ENCODE measurements at regions not wholly inside any gene's neighbourhood (a gene's known extent, or its start where the extent isn't known, plus 50 kb on each side); places are given as distances from the start of the nearest gene placed in this dataset.
"Not testable (repeated sequence)": the region's sequence is repeated elsewhere in the genome, so short reads cannot be mapped to it uniquely, and the experiment has no call there.

DNA sequence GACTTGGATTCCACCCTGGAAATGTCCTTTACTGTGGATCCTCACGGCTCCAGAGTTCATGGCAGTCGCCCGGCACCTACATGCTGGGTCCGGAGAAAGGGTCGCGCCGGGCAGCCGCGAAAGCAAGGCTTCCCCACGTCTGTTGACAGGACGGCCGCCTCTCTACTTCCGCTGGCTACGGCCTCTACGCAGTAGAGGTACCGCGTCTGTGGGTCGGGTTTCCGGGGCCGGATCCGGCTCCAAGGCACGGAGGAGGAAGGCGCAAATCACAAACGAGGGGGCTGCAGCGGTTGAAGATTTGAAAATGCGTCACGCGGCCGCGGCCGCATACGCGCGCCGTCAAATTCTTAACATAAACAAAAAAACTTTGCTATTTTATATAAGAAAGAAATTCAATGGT is 649.6 kb downstream of the REEP3 start:
- no peak for ATAC-seq
- no peaks in the 10 kb centered on the region for H3K36me3 Mint-ChIP-seq
- peaks cover 5 to 10% of the 10 kb centered on the region in 2 donors for H3K9me3 Mint-ChIP-seq

DNA sequence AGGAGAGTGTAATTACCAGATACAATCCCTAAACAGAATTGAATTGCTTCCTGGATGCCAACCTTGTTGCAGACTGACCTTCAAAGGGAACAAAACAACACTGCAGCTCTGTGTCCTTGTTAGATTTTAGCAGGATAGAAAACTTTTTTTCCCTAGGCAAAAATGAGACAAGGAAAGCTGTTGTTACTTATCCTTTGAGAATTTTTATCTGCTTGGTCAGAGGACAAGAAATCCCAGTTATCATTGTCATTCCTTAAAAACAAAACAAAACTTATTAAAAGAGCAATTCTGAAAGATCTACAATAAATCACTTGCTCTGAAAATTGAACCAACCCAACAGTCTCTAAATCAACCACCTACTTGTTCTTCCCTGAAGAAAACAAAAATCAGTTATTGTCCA is 652.6 kb downstream of the REEP3 start:
- H3K36me3 Mint-ChIP-seq, result no peaks in the 10 kb centered on the region
- DNase-seq (ENCODE audit: low spot score in 2 of 2) (no peak), ATAC-seq (no peak)
- H3K9me3 Mint-ChIP-seq, result no peaks in the 10 kb centered on the region
- no peak overlapping the region for H3K27ac Mint-ChIP-seq

More for the DNA sequence above, 649.6 kb downstream of the REEP3 start:
- DNase-seq (ENCODE audit: low spot score in 2 of 2), result no peak
- no peak overlapping the region for H3K27ac Mint-ChIP-seq

DNA sequence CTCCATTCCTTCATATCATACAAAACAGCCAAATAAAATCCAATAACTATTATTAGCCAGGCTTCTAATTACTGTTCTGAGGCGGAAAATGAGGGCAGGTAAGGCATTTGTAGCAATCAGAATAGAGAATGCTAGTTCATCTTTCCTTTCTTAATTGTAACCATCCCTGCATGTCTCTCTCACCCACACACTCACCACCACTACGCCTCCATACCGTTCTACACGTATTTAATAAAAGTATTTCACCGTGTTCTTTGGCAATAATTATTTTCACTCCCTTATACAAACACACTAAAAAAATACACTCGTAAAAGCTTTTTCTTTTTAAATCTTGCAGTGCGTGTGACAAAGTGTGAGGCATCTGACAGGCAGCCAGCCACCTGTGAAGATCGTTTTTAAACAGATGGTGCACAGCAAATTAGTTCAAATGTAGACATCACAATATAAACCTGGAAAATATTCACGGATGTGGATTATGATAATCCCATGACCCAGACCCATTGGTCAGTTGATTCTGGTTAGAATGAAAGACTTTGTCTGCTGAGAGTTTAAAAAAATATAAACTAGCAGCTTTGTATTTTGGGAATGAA is 653.6 kb downstream of the REEP3 start:
- Mint-ChIP-seq H3K9me3 (no peaks in the 10 kb centered on the region), H3K27ac (no peak overlapping the region), H3K36me3 (no peaks in the 10 kb centered on the region)
- no peak for DNase-seq (ENCODE audit: low spot score in 2 of 2)
- no peak for ATAC-seq

DNA sequence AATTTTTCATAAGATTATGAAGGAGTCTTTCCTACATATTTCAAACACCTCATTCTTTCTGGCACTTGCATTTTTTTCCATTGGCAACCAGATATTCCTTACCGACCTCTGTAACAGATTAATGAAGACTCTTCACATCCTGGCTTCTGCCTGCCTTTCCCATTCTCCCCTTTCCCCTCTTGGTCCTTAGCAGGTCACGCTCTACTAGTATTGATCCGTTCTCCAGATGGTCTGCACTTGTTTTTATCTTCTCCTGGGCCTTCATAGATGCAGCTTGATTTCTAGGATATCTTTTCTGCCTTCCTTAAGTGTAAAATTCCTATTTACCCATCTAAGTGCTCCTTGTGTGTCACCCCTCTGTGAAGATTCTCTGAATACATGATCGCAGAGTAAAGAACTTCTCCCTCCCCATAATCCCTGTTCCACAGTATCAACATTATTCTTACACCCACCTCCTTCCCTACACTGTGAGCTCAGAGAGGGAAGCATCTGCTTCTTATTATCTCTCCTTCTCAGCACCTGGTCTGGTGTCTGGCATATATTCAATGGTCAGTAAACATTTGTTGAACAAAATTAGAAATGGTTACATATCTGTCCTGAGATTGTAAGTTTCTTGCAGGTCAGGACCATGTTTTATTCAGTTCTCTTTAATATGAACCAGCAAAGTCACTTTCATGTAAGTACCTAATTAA is 654.2 kb downstream of the REEP3 start:
- H3K27ac Mint-ChIP-seq, result no peak overlapping the region
- ATAC-seq (no peak), DNase-seq (ENCODE audit: low spot score in 2 of 2) (no peak)
- no peaks in the 10 kb centered on the region for H3K36me3 Mint-ChIP-seq
- H3K9me3 Mint-ChIP-seq, result no peaks in the 10 kb centered on the region

DNA sequence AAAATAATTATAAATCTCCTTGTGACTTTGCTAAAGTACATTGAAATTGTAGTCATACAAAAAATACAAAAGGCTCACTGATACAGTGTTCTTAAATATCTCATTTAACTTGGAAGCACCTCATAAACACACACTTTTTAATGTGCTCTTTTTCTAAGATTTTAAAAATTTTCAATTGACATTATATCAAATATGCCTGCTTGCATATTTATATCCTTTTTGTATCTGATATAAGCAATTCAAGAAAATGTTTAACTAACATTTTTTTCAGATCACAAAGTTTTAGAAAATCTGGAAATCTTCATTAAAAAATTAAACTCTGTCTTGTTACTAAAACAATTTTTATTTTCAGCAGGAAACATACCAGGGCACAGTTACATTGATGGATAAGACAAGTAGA is 661.5 kb downstream of the REEP3 start:
- Mint-ChIP-seq H3K36me3 (no peaks in the 10 kb centered on the region), H3K9me3 (no peaks in the 10 kb centered on the region), H3K27ac (no peak overlapping the region)
- DNase-seq (ENCODE audit: low spot score in 2 of 2) (no peak), ATAC-seq (no peak)

DNA sequence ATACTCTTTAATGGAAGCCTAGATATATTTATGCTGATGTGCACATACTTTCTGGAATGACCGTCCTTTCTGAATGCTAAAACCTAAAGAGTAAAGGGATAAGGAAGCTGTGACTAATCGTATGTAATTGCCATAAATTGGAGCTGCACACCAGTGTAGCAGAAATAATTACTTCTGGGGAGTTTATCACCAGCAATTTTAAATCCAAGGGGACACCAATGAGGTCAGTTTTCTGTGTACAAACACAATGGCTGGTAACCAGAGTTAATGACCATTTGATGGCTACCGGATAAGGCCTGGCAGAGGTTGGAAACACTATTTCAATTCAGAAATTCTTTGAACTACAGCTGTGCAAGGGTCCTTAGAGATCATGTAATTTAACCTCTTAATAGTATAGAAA is 670.1 kb downstream of the REEP3 start:
- H3K27ac Mint-ChIP-seq, result no peak overlapping the region
- DNase-seq (ENCODE audit: low spot score in 2 of 2) (no peak), ATAC-seq (no peak)
- H3K9me3 Mint-ChIP-seq, result no peaks in the 10 kb centered on the region
- no peaks in the 10 kb centered on the region for H3K36me3 Mint-ChIP-seq

DNA sequence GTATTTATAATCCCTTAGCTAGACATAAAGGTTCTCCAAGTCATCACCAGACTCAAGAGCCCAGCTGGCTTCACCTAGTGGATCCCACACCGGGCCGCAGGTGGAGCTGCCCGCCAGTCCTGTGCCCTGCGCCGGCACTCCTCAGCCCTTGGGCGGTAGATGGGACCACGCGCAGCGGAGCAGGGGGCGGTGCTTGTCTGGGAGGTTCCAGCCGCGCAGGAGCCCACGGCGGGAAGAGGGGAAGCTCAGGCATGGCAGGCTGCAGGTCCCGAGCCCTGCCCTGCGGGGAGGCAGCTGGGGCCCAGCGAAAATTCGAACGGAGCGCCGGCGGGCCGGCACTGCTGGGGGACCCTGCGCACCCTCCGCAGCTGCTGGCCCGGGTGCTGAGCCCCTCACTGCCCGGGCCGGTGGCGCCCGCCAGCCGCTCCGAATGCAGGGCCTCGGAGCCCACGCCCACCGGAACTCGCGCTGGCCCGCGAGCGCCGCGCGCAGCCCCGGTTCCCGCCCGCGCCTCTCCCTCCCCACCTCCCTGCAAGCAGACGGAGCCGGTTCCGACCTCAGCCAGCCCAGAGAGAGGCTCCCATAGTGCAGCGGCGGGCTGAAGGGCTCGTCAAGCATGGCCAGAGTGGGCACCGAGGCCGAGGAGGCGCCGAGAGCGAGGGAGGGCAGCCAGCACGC is 675.6 kb downstream of the REEP3 start:
- H3K36me3 Mint-ChIP-seq, result no peaks in the 10 kb centered on the region
- H3K9me3 Mint-ChIP-seq, result no peaks in the 10 kb centered on the region
- ATAC-seq (no peak), DNase-seq (ENCODE audit: low spot score in 2 of 2) (no peak)
- no peak overlapping the region for H3K27ac Mint-ChIP-seq

DNA sequence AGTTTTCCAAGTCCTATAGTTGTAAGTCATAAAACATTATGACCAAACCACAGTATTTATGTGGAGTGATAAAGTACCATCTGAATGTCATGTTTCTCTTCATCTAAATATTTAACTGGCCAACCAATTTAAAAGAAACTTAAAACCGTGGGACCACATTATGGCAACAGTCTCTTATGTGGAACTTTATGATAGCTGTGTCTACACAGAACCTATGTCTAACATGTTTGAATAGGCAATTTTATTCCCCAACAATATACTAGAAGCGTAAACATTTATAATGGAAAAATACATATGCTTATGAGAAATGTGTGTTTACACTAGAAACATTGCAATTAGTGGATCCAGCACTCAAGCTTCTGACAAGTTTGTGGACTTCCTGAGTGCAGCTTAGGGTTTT is 680.7 kb downstream of the REEP3 start:
- H3K9me3 Mint-ChIP-seq, result peaks cover 7% of the 10 kb centered on the region in 2 donors
- DNase-seq (ENCODE audit: low spot score in 2 of 2) (no peak), ATAC-seq (no peak)
- no peaks in the 10 kb centered on the region for H3K36me3 Mint-ChIP-seq
- H3K27ac Mint-ChIP-seq, result no peak overlapping the region

DNA sequence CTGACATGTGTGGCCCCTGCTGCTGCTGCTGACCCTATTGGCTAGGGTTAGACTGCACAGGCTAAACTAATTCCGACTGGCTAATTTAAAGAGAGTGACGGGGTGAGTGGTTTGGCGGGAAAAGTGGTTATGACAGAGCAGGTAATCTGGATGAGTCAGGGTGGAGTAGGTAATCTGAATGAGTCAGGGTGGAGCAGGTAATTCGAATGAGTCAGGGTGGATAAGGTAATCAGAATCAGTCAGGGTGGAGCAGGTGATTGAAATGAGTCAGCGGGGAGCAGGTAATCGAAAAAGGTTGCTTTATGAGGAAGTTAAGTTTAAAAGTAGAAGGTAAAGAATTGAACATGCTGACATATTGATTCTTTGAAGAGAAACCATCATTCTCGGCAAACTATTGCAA is 683.3 kb downstream of the REEP3 start:
- not testable (repeated sequence) for ATAC-seq; H3K9me3 Mint-ChIP-seq; H3K36me3 Mint-ChIP-seq; H3K27ac Mint-ChIP-seq; DNase-seq (ENCODE audit: low spot score in 2 of 2)

DNA sequence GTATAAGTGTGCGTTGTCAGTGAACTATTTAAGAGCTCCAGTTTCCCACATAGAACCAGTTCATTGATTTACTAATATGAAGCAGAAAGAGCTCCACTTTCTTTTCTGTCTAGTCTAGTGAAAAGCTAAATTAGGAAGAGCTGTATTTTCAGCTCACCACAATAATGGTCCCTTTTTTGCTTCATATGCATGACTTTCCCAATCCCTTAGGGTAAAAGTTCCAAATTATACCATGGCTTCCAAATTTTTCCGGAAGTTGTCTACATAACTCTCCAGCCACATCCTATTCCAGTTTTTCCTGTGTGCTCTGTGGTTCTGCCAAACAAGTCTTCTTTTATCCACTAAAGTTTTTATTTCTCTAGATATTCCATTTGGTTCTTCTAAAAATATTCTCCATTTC is 685.2 kb downstream of the REEP3 start:
- DNase-seq (ENCODE audit: low spot score in 2 of 2), result no peak
- no peaks in the 10 kb centered on the region for H3K36me3 Mint-ChIP-seq
- H3K27ac Mint-ChIP-seq, result no peak overlapping the region
- peaks cover 8% of the 10 kb centered on the region in 2 donors for H3K9me3 Mint-ChIP-seq
- ATAC-seq, result no peak

DNA sequence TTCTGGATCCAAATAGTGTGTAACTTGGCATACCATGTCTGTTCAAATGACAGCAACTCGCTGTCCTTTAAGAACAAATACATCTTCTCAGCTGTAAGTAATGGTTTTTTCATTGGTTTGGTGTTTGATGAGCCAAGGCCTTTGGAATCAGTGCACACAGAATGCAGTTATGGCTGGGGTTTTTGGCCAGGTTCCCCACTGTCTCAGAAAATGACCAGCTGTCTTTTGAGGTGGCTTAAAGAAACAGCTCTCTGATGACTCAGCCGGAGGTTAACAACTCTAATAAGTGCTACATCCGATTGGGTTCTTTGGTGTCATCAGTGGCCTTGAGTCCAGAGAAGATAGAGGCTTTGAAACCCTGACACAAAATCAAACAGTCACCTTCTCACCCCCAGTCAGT is 688.4 kb downstream of the REEP3 start:
- no peak for ATAC-seq

DNA sequence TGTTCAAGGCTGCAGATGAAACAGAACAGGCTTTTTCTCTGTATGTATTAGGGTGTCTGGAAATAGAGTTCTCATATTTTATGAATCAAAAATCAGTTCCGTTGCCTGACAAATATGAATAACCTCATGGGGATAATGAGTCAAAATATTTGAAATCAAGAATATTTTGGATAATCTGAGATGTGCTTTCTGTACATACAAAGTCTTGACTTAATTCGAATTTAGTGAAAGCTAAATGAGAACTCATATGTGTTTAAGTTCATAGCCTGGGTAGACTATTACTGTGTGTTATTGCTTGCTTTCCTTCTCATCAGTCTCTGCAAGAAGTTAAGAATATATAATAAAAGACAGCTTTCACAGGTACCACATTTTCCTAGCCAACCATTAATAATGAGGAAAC is 689.0 kb downstream of the REEP3 start:
- Mint-ChIP-seq H3K27ac (no peak overlapping the region), H3K9me3 (peaks cover 4% of the 10 kb centered on the region in 2 donors), H3K36me3 (no peaks in the 10 kb centered on the region)
- DNase-seq (ENCODE audit: low spot score in 2 of 2) (no peak), ATAC-seq (no peak)

More for the DNA sequence above, 688.4 kb downstream of the REEP3 start:
- H3K27ac Mint-ChIP-seq, result no peak overlapping the region
- DNase-seq (ENCODE audit: low spot score in 2 of 2), result no peak
- peaks cover 5% of the 10 kb centered on the region in 2 donors for H3K9me3 Mint-ChIP-seq
- H3K36me3 Mint-ChIP-seq, result no peaks in the 10 kb centered on the region

DNA sequence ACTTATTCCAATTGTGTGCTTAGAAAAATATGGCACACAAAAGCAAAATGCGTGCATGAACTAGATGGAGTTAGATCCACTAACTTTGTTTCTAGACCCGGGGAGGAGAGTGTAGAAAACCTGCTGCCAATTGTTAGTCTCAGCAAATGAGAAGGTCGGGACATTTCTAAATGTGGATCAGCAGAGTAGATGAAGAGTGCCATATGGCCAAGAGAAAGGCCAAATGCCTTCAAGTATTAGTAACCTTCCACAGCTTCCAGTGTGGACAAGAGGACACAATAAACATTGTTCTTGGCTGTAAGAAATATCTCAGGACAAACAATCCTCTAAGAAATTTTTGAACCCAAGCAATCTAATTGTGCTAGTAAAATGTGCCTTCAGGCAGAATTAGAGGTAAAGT is 690.3 kb downstream of the REEP3 start:
- Mint-ChIP-seq H3K36me3 (no peaks in the 10 kb centered on the region), H3K27ac (no peak overlapping the region)
- no peak for DNase-seq (ENCODE audit: low spot score in 2 of 2)

DNA sequence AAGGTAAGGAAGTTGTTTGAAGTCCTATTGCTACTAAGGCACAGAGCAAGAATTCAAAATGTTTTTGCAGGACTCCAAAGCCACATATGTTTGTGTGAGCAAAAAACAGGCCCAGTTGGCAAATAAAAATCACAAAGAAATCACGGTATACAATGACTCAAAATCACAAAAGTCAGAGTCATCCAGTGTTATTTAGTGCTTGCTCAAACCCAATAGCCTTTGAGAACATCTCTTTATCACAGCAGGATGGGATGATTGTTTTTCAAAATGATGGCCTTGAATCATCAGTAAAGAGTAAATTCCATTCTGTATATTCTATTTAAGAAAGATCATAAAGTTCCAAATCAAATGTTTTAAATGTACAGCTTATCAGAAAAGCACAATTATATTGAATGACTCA is 693.9 kb downstream of the REEP3 start:
- DNase-seq (ENCODE audit: low spot score in 2 of 2) (no peak), ATAC-seq (no peak)
- Mint-ChIP-seq H3K27ac (no peak overlapping the region), H3K9me3 (no peaks in the 10 kb centered on the region), H3K36me3 (no peaks in the 10 kb centered on the region)

More for the DNA sequence above, 690.3 kb downstream of the REEP3 start:
- no peak for ATAC-seq
- H3K9me3 Mint-ChIP-seq, result peaks cover 4% of the 10 kb centered on the region in 2 donors

DNA sequence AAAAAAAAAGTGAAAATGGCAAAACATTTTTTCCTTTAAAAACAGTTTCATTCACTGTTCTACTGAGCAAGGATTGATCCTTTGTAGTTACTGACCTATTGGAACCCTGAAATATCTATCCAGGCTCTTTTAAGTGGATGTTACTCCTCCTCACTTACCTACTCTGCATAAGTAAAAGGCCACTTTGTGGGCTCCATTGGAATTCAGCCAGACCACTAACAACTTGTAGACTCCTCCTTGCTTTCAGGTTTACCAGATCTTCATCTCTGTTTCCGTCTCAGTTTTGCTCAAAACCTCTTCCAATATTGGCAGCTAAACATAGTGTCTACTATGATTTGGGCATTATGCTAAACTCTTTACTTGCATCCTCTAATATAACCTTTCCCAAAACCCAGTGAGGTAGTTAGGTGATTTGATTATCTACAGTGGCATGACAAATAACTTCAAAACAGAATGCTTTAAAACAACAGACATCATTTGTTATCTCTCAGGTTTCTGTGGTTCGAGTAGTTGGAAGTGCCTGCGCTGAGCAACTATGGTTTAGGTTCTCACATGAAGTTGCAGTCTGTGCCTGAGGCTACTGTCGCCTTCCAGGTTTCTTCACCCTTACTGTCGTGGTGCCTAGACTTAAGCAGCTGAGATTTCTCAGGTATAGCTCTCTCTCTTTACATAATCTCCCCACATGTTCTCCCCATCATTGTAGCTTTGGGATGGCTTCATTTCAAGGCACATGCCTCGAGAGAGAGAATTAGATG is 698.2 kb downstream of the REEP3 start:
- DNase-seq (ENCODE audit: low spot score in 2 of 2) (no peak), ATAC-seq (no peak)
- H3K9me3 Mint-ChIP-seq, result peaks cover 11 to 14% of the 10 kb centered on the region in 2 donors

DNA sequence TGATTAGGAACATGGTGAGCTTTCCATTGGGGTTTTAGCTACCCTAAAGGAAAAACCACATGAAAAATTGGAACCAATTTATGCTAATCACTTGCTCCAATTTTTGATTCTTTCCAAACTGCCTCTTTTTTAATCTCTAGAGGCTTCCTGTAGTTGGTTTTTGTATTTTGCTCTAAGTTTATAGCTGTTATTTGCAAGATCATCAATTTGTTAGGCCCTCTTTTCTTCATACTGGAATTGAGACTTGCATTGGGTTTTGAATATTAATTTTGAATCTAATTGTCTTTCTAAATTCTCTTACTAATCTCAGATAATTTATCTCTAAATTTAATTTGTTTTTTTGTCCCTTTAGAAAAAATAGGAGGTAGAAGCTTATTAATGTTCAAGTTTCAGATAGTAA is 713.3 kb downstream of the REEP3 start:
- DNase-seq (ENCODE audit: low spot score in 2 of 2) (no peak), ATAC-seq (no peak)
- peaks cover 0 to 6% of the 10 kb centered on the region in 2 donors for H3K9me3 Mint-ChIP-seq
- H3K27ac Mint-ChIP-seq, result no peak overlapping the region
- no peaks in the 10 kb centered on the region for H3K36me3 Mint-ChIP-seq

More for the DNA sequence above, 698.2 kb downstream of the REEP3 start:
- H3K27ac Mint-ChIP-seq, result no peak overlapping the region
- peaks cover 0 to 7% of the 10 kb centered on the region in 2 donors for H3K36me3 Mint-ChIP-seq

DNA sequence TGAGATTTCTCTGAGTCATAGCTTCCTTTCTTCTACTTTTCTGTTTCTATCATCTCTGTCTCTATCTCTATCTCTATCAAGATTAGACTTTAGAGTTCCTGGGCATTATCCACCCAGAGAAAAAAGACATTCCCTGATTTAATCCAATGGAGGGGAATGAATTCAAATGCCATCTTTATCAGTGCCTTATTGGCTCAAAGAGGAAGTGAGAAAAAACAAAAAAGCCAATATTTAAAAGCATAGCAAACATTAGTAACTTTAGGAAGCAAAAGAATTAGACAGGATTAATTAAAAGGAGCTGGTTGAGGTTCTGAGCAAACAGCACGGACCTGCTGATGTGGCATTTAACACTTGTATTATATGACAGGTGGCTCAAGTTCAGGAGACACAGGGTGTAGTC is 736.5 kb downstream of the REEP3 start:
- H3K36me3 Mint-ChIP-seq, result no peaks in the 10 kb centered on the region
- ATAC-seq (no peak), DNase-seq (ENCODE audit: low spot score in 2 of 2) (no peak)
- no peak overlapping the region for H3K27ac Mint-ChIP-seq
- H3K9me3 Mint-ChIP-seq, result peaks cover 4 to 7% of the 10 kb centered on the region in 2 donors
